GM12878 (cell line): ENCODE measurements at regions not wholly inside any gene's neighbourhood (a gene's known extent, or its start where the extent isn't known, plus 50 kb on each side); places are given as distances from the start of the nearest gene placed in this dataset.

Experiments
- ATAC-seq: fragments of 200-7000 bp; cut with Tn5 transposase; 3 replicates; pipeline ENCODE4 v1.9.1; 2020; ENCODE audit warnings: mild to moderate bottlenecking, moderate library complexity
- BruUV-seq: library from RNA; stranded (reverse); fragments of 400-500 nt; replicated peaks from 2 replicates; lab custom pipeline; 2021; lab: Mats Ljungman, UMichigan
- CTCF ChIA-PET: fragments of 300-600 bp; sonication (Branson Sonifier 250); formaldehyde crosslinking; extraction: SDS; loops from one replicate; lab custom pipeline; 2021; ENCODE audit warnings: inconsistent platforms; lab: Yijun Ruan, JAX
- POLR2A ChIA-PET: fragments of 350-600 bp; formaldehyde crosslinking; extraction: SDS; loops from one replicate; lab custom pipeline; 2021; ENCODE audit warnings: inconsistent platforms; lab: Charles Lee
- RAD21 ChIA-PET: fragments of 300-600 bp; sonication (Branson Sonifier 250); formaldehyde crosslinking; loops from one replicate; lab custom pipeline; 2023; ENCODE audit warnings: antibody characterized with exemption; ENCODE audit not compliant: unreplicated experiment; lab: Charles Lee
- SMC1A ChIA-PET: fragments of 300-600 bp; sonication (Branson Sonifier 250); formaldehyde crosslinking; loops from one replicate; lab custom pipeline; 2023; ENCODE audit not compliant: unreplicated experiment, uncharacterized antibody; lab: Charles Lee
- DNase-seq: peaks from one replicate; pipeline ENCODE4 v3.0.0-alpha.2; 2011; ENCODE audit warnings: low read depth, low spot score
- FAIRE-seq: peaks from 3 replicates; lab custom pipeline; 2011; peaks lifted over from hg19 to GRCh38; lab: Jason Lieb, UNC
- H2AFZ ChIP-seq: 2 replicates; pipeline ENCODE4 v1.6.0; 2011; ENCODE audit warnings: low read depth, low read length, control low read depth; ENCODE audit not compliant: control insufficient read depth
- H3K27ac ChIP-seq: 2 replicates; pipeline ENCODE4 v1.5.1; 2011; ENCODE audit warnings: control low read depth; ENCODE audit not compliant: control insufficient read depth, insufficient read depth
- H3K27me3 ChIP-seq, 2 experiments: replicated peaks in 1 of 2; 2 replicates each; pipeline versions ENCODE4 v1.6.0 to v1.6.1; 2011; ENCODE audit warnings: low read length in 1 of 2; ENCODE audit not compliant: control insufficient read depth in 2 of 2, insufficient read depth in 2 of 2
- H3K36me3 ChIP-seq, 2 experiments: 2 replicates each; pipeline ENCODE4 v1.5.1; 2011; ENCODE audit warnings: low read length in 1 of 2; ENCODE audit not compliant: control insufficient read depth in 2 of 2, insufficient read depth in 2 of 2
- H3K4me1 ChIP-seq: 2 replicates; pipeline ENCODE4 v1.6.1; 2011; ENCODE audit warnings: mild to moderate bottlenecking, low read length, moderate library complexity, mixed read lengths; ENCODE audit not compliant: control insufficient read depth, insufficient read depth
- H3K4me2 ChIP-seq: 2 replicates; pipeline ENCODE4 v1.6.0; 2011; ENCODE audit warnings: control low read depth; ENCODE audit not compliant: control insufficient read depth, insufficient read depth
- H3K4me3 ChIP-seq: fragments of 200-600 bp; sonication (generic); 2 replicates; pipeline ENCODE4 v1.5.1; 2016
- H3K79me2 ChIP-seq: 2 replicates; pipeline ENCODE4 v1.6.0; 2011; ENCODE audit warnings: low read length; ENCODE audit not compliant: control insufficient read depth, insufficient read depth
- H3K9ac ChIP-seq: 2 replicates; pipeline ENCODE4 v1.8.0; 2011; ENCODE audit warnings: low read length, control low read depth, mixed read lengths; ENCODE audit not compliant: control insufficient read depth, insufficient read depth
- H3K9me3 ChIP-seq: replicated peaks from 3 replicates; pipeline ENCODE4 v1.5.1; 2011; ENCODE audit warnings: mild to moderate bottlenecking, low read length; ENCODE audit not compliant: control insufficient read depth, insufficient read depth
- H4K20me1 ChIP-seq: 2 replicates; pipeline ENCODE4 v1.6.0; 2011; ENCODE audit not compliant: control insufficient read depth, insufficient read depth
- BCL11A ChIP-seq: IDR thresholded peaks from 2 replicates; pipeline ENCODE4 v1.6.1; 2011; ENCODE audit warnings: low read depth, low read length
- EGR1 ChIP-seq, 2 experiments: IDR thresholded peaks; 1 replicate in 1 of 2; 2 replicates in 1 of 2; pipeline ENCODE4 v1.6.1; 2011 to 2012; ENCODE audit warnings: low read depth in 2 of 2, low read length in 2 of 2, borderline replicate concordance in 1 of 2, mild to moderate bottlenecking in 1 of 2, moderate library complexity in 1 of 2
- ETV6 ChIP-seq, 2 experiments: fragments of 450-650 bp in 1 of 2; IDR thresholded peaks in 1 of 2; conservative IDR thresholded peaks in 1 of 2; 2 replicates each; pipeline ENCODE4 v1.6.1; 2014; ENCODE audit warnings: antibody characterized with exemption in 1 of 2, borderline replicate concordance in 1 of 2, low read depth in 1 of 2, mild to moderate bottlenecking in 1 of 2, moderate library complexity in 1 of 2
- IKZF2 ChIP-seq, 2 experiments: fragments of 450-650 bp; IDR thresholded peaks; 2 replicates each; pipeline ENCODE4 v1.6.1; 2017; ENCODE audit warnings: mild to moderate bottlenecking in 2 of 2, moderate library complexity in 2 of 2
- MTA3 ChIP-seq: IDR thresholded peaks from 2 replicates; pipeline ENCODE4 v1.6.1; 2012; ENCODE audit warnings: low read length, inconsistent platforms, borderline replicate concordance
- NR2F1 ChIP-seq: fragments of 450-650 bp; conservative IDR thresholded peaks from 2 replicates; pipeline ENCODE4 v1.6.1; 2017; ENCODE audit warnings: mild to moderate bottlenecking
- PRDM15 ChIP-seq: fragments of 450-650 bp; formaldehyde crosslinking; IDR thresholded peaks from 2 replicates; pipeline ENCODE4 v1.4.0; 2020; ENCODE audit warnings: mild to moderate bottlenecking, moderate library complexity
- SUPT20H ChIP-seq: IDR thresholded peaks from 2 replicates; pipeline ENCODE4 v1.6.1; 2011; ENCODE audit warnings: low read depth, mild to moderate bottlenecking, low read length, moderate library complexity, borderline replicate concordance; ENCODE audit not compliant: control insufficient read depth
- USF2 ChIP-seq: IDR thresholded peaks from 2 replicates; pipeline ENCODE4 v1.6.1; 2011; ENCODE audit warnings: low read depth, low read length, improper control_type of control experiment, borderline replicate concordance
- ZNF274 ChIP-seq: IDR thresholded peaks from one replicate; pipeline ENCODE4 v1.8.0; 2011; ENCODE audit not compliant: insufficient read length, insufficient read depth
- WGBS: methylation state at CpG from one replicate; pipeline ENCODE4 v1.1.6; 2016; ENCODE audit warnings: low lambda C conversion rate; ENCODE audit not compliant: insufficient replicate concordance, insufficient coverage; ENCODE audit errors: missing lambda C conversion rate; 5-methylcytosine and 5-hydroxymethylcytosine counted together
- in situ Hi-C: fragments of 300-500 bp; cut with MboI; formaldehyde crosslinking; loops from 9 replicates; pipeline ENCODE4 v1.14.3; 2018; ENCODE audit warnings: mixed read lengths
- intact Hi-C: fragments of 100-400 bp; cut with micrococcal nuclease; formaldehyde crosslinking; loops from one replicate; pipeline ENCODE4 v1.14.2; 2022; ENCODE audit not compliant: unreplicated experiment
- TF ChIP-seq, protein P1 (sequence below): fragments of 450-650 bp; IDR thresholded peaks from 2 replicates; pipeline ENCODE4 v1.6.1; 2017; ENCODE audit warnings: low read depth, mild to moderate bottlenecking, moderate library complexity
- TF ChIP-seq, protein P2 (sequence below): fragments of 150-350 bp; IDR thresholded peaks from 2 replicates; pipeline ENCODE4 v1.6.1; 2016; ENCODE audit warnings: low read depth, low read length
- TF ChIP-seq, protein P3 (sequence below): IDR thresholded peaks from 2 replicates; pipeline ENCODE4 v1.6.1; 2012; ENCODE audit warnings: low read depth, low read length, improper control_type of control experiment

DNA sequence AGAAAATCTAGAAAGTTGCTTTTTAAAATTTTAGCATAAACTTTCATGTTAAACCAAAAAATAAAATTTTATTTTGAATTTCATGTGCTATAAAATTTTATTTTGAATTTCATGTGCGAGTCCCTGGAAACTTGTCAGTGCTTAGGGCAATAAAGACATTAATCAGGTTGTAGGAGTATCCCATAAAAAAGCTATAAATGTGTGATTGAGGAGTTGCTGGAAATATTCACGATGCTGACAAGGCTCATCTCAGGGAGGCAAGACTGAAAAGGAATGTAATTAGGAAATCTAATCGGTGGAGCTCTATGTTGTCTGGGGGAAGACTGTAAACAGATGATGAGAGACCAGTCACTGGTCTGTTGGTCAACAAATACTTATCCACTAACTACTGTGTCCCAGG is 117.9 kb downstream of the LRIG2 start:
- Histone ChIP-seq H3K36me3 (no peaks in the 10 kb centered on the region), H3K4me3 (no peak overlapping the region), H3K27ac (no peak overlapping the region), H4K20me1 (no peaks in the 10 kb centered on the region), H3K27me3 (no peaks in the 10 kb centered on the region; a peak in 2 of 4 replicates), H3K9ac (no peak overlapping the region), H2AFZ (no peak overlapping the region), H3K79me2 (no peaks in the 10 kb centered on the region), H3K4me1 (peaks cover 12% of the 10 kb centered on the region), H3K9me3 (peaks cover 3% of the 10 kb centered on the region), H3K4me2 (no peak overlapping the region; the same call in 1 of the 2 replicates)
- DNase-seq (no peak), ATAC-seq (no peak), FAIRE-seq (no peak)
- POLR2A ChIA-PET, result no interaction called here
- in situ Hi-C loops, result no loop called here
- SMC1A ChIA-PET, result no interaction called here
- RAD21 ChIA-PET, result no interaction called here
- intact Hi-C loops, result no loop called here
- CTCF ChIA-PET, result no interaction called here
- no TSS peak for BruUV-seq
- WGBS, result 86% methylated on average over 3 of the region's 3 CpGs
- TF ChIP-seq ZNF274 (no peak), NR2F1 (no peak), SUPT20H (no peak), PRDM15 (CRISPR knock-in tag) (no peak), IKZF2 (IDR thresholded peaks at IDR 0.05) (no peak), ETV6 (conservative IDR thresholded peaks at IDR 0.05 in 1 of 2, IDR thresholded peaks at IDR 0.05 in 1 of 2; ENCODE audit: borderline replicate concordance in 1 of 2, low read depth in 1 of 2) (no peak), BCL11A (no peak), EGR1 (IDR thresholded peaks at IDR 0.05; ENCODE audit: borderline replicate concordance in 1 of 2, low read depth in 2 of 2, low read length in 2 of 2) (no peak), USF2 (no peak), MTA3 (no peak)
- TF ChIP-seq, protein P1, sequence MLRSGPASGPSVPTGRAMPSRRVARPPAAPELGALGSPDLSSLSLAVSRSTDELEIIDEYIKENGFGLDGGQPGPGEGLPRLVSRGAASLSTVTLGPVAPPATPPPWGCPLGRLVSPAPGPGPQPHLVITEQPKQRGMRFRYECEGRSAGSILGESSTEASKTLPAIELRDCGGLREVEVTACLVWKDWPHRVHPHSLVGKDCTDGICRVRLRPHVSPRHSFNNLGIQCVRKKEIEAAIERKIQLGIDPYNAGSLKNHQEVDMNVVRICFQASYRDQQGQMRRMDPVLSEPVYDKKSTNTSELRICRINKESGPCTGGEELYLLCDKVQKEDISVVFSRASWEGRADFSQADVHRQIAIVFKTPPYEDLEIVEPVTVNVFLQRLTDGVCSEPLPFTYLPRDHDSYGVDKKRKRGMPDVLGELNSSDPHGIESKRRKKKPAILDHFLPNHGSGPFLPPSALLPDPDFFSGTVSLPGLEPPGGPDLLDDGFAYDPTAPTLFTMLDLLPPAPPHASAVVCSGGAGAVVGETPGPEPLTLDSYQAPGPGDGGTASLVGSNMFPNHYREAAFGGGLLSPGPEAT, result no peak
- TF ChIP-seq, protein P2, sequence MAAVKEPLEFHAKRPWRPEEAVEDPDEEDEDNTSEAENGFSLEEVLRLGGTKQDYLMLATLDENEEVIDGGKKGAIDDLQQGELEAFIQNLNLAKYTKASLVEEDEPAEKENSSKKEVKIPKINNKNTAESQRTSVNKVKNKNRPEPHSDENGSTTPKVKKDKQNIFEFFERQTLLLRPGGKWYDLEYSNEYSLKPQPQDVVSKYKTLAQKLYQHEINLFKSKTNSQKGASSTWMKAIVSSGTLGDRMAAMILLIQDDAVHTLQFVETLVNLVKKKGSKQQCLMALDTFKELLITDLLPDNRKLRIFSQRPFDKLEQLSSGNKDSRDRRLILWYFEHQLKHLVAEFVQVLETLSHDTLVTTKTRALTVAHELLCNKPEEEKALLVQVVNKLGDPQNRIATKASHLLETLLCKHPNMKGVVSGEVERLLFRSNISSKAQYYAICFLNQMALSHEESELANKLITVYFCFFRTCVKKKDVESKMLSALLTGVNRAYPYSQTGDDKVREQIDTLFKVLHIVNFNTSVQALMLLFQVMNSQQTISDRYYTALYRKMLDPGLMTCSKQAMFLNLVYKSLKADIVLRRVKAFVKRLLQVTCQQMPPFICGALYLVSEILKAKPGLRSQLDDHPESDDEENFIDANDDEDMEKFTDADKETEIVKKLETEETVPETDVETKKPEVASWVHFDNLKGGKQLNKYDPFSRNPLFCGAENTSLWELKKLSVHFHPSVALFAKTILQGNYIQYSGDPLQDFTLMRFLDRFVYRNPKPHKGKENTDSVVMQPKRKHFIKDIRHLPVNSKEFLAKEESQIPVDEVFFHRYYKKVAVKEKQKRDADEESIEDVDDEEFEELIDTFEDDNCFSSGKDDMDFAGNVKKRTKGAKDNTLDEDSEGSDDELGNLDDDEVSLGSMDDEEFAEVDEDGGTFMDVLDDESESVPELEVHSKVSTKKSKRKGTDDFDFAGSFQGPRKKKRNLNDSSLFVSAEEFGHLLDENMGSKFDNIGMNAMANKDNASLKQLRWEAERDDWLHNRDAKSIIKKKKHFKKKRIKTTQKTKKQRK, result no peak
- TF ChIP-seq, protein P3, sequence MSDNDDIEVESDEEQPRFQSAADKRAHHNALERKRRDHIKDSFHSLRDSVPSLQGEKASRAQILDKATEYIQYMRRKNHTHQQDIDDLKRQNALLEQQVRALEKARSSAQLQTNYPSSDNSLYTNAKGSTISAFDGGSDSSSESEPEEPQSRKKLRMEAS, result no peak
